Erythroblast (primary cell): ENCODE measurements at regions not wholly inside any gene's neighbourhood (a gene's known extent, or its start where the extent isn't known, plus 50 kb on each side); places are given as distances from the start of the nearest gene placed in this dataset.

Experiments
- GATA1 ChIP-seq: IDR thresholded peaks from 2 replicates; pipeline ENCODE4 v1.6.1; 2011; ENCODE audit warnings: low read depth, mild to moderate bottlenecking, control low read depth, low read length, moderate library complexity
- POLR2A ChIP-seq: IDR thresholded peaks from 2 replicates; pipeline ENCODE4 v1.6.1; 2011; ENCODE audit warnings: mild to moderate bottlenecking, low read length

GRCh38 chr4:171049380-171049779 is 763.8 kb upstream of the GALNTL6 start:
- TF ChIP-seq POLR2A = no peak
- no peak for TF ChIP-seq GATA1
